Stimulated activated CD4-positive, alpha-beta T cell treated with anti-CD3 and anti-CD28 coated beads, TNF-alpha, amount 100 ng/mL, for 48 hours (primary cell): ENCODE measurements at regions not wholly inside any gene's neighbourhood (a gene's known extent, or its start where the extent isn't known, plus 50 kb on each side); places are given as distances from the start of the nearest gene placed in this dataset.

Experiments used
- DNase-seq, 3 donors: peaks; one replicate each; pipeline ENCODE4 v3.0.0-alpha.2; 2020; ENCODE audit warnings: low read depth in 3 of 3

DNA sequence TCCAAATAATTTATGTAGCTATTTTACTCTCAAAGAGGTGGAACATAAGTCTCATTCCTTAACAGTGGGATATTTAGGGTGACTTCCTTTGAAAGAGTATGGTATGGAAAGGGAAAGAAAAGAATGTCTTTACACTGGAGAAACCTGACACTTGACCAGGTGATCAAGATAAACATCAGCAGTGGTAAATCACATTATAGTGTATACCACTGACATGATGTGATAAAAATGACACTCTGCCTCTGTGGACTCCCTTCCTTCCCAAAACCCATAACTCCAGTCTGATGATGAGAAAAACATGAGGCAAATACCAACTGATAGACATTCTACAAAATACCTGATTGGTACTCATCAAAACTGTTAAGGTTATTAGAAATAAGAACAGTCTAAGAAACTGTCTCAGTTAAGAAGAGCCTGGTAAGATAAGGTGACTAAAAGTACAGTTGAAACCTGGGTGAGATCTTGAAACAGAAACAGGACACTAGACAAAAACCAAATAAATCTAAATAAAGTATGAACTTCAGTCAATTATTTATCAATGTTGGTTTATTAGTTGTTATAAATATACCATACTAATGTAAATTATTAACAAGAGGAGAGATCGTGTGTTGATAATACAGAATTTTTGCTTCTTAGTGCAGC is 144.2 kb upstream of the PCDH18 start:
- no peak for DNase-seq

DNA sequence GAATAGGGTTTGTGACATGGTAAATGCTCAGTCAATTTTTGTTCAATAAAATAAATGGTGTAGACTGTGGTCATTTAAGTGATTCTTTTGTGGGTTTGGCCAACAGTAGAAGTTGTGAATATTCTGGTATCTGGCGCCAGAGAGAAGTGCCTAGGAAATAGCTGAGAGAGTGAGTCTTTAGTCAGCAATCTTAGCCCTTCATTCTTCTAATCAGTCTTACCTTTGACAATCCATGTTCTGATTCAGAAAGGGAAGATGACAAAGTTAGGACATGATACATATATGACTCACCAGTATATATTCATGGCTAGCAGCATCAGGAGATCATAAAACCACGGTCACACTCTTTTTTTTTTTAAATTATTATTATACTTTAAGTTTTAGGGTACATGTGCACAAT is 141.8 kb upstream of the PCDH18 start:
- no peak for DNase-seq

DNA sequence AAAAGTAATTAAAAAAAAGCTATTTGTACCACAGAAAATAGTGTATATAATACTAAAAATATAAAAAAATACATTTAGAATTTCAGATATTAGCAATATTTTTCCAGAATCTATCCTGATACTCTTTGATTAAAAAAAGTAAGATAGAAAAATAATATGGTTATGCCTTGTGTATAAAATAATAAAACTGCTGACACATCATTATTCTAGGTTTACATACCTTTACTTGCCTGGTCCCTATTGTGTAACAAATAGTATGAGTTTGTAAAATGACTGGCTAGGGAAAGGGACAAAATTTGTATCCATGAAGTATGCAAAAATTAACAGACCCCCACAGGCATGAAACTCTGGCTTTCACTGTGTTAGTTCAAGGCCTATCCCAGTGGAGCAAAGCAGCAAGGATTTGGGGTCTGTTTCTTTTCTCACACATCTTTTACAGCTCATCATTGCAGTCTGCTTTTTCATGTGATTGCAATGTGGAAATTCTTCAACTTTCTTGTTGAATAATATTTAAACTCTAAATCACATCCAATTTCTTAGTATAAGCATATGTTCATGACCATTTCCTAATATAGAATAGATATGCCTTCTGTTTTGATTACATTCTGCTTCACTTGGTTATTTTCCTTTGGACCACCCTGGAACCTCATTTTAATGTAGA is 136.7 kb upstream of the PCDH18 start:
- no peak for DNase-seq

- DNase-seq = no peak
Observed at GRCh38 chr4:137664416-137664815, 132.1 kb upstream of the PCDH18 start.

DNA sequence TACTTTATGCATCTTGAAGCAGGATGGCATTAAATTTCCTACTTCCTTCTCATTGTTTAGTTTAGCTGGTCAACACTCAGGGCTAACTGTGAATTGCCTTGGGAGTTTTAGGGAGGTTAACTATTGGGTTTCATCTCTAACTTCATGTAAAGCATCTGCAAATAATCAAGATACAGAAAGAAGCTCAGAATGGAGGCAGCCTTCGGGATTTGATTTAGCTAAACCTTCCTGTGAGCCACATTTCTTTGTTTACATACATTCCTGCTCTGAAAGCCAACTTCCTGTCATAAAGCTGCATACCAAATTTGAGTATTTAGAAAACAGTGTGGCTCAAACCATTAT is 131.7 kb upstream of the PCDH18 start:
- DNase-seq = no peak

- DNase-seq = no peak
Observed at GRCh38 chr4:137663251-137664045, 131.2 kb upstream of the PCDH18 start.

GRCh38 chr4:137661693-137662092 is 129.4 kb upstream of the PCDH18 start:
- DNase-seq = no peak

DNA sequence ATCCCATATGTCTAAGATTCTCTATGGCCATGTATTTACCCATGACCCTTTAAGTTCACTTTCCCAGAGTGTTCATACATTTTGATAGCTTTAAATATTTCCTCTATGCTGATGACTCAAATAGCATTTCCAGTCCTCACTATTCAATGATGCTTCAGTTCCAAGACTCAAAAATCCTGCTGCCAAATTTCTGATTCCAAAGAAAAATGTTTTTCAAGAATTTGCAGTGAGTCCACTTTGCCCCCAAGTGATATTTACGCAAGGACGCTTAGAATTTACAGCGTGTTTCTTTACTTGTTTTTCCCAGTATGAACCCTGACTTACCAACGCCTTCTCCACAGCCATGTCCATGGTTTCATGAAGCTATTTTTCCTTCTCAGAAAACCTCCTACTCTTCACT is 127.9 kb upstream of the PCDH18 start:
- DNase-seq = no peak

DNA sequence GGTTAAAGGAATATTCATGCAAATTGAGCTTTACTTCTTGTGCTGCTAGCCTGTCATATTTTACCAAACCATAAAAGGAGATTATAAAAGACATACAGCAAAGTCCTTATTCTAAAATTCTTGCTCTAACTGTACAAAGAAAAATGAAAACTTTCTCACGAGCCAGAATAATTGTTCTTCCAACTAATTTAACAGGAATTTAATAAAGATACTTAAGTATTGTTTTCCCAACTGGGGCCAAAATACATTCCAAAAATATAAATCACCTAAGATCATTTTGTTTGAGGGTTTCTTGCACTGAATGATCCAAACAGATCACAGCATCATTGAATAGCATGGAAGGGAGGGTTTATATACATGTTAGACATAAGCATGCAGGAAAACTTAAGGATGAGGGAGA is 127.1 kb upstream of the PCDH18 start:
- no peak for DNase-seq

DNA sequence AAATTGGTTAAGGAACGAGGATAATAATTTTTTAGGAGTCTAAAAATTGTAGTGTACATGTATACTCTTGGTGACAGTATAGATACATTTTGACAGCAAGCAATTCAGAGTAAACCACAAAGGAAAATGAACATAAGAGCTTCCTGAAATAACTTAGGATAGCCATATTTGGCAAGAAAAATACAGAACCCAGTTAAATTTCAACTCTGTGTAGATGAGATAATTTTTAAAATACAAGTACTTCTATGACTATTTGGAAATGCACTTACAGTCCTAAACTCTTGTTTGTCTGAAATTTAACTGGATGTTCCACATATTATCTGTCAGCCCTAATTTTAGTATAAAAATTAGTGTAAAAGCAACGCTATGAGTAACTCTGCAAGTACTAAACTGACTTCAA is 124.4 kb upstream of the PCDH18 start:
- DNase-seq = no peak

DNA sequence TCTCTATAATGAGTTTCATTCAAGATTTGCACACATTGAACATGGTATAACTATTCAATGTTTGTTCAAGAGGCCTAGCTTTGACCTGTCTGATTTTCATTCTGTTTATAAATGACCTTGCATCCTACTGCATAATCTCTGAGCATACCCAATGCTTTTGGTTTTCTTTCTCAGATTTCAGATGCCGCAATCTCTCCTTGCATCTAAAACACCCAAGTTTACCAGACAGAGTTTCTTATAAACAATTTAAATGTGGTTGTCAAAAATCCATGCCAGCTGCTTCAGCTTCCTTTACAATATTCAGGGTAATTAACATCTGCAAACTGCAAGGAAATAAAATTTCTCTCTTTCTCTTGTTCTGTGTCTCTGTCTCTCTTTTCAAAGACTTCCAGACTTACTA is 123.0 kb upstream of the PCDH18 start:
- no peak for DNase-seq

- no peak for DNase-seq
Observed at GRCh38 chr4:137651128-137651527, 118.8 kb upstream of the PCDH18 start.

GRCh38 chr4:137649711-137650450 is 117.6 kb upstream of the PCDH18 start:
- DNase-seq = no peak

DNA sequence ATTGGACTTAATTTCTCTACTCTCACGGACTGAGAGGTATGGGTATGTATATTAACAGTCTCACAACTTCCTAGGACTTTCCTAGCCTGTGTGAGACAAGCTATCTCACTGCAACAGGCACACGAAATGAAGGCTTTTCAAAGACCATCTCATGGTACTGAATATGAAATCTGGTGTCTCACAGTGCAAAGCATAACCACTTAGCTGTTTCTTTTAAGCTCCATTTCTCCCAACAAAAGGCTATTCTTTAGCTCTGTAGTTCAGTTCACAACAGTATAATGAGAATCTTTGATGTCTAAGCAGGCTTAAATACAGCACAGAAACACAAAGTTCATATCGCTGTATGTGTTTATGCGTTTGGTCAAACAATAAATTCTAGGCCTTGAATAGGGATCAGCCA is 116.2 kb upstream of the PCDH18 start:
- DNase-seq = no peak

GRCh38 chr4:137647375-137647774 is 115.1 kb upstream of the PCDH18 start:
- DNase-seq = no peak

GRCh38 chr4:137644201-137644600 is 111.9 kb upstream of the PCDH18 start:
- DNase-seq = no peak

DNA sequence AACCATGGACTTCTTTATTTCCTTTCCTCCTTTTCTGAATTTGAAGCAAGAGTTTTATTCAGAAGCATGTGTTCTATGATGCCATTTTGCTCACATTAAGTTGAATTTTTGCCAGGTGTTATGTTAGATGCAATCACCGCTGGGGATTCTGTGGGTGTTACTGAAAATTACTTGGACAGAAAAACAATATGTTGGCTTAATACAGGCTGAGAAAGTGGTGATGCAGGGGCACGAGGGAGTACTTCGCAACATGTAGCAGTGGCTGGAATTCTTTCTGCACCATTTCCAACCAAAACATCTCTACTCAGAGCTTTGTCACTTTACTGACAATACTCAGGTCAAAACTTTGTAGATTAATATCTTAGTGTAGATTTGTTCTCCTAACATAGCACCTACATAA is 109.2 kb upstream of the PCDH18 start:
- DNase-seq = no peak

DNA sequence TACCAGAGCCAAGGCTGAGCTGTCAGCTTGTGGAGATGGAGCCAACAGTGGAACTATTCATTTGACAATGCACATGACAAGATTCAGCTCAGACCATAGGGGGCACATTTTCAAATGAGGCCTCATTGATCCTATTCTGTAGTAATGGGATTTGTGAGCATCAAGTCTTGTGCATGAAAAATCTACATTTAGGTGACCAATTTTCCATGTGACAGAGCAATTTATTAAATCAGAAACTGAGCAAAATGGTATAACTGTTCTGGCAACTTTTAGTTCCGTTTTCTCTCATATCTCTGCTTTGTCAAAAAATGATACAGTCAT is 108.5 kb upstream of the PCDH18 start:
- DNase-seq = no peak

DNA sequence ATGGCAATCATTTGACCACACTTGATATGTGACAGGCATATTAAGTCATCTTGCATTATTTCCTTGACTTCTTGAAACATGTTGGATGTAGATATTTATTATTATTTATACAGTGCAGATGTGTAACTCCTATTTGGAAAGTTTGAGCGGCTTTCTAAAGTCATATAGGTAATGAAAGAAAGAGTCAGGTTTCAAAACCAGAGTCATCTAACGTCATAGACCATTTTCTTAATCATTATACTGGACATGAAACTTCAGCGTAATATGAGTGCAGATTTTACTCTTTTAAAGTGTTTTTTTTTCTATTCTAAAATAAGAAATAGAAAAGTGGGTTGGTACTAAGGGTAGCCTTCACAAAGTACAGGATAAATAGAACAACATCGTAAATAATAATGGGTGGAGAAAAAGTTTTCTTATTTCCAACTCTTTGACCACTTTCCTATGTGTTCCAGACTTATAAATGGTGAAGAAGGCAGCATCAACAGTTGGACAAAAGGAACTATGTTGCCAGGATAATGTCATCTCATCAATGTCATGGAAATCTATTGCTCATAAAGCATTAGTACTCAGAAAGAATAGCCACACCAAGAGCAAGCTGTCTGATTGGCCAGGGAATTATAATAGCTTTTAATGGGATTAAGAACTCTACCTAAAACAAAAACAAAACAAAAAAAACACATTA is 108.0 kb upstream of the PCDH18 start:
- DNase-seq = no peak

GRCh38 chr4:137638934-137639333 is 106.6 kb upstream of the PCDH18 start:
- no peak for DNase-seq

GRCh38 chr4:137635601-137636000 is 103.3 kb upstream of the PCDH18 start:
- DNase-seq = no peak

DNA sequence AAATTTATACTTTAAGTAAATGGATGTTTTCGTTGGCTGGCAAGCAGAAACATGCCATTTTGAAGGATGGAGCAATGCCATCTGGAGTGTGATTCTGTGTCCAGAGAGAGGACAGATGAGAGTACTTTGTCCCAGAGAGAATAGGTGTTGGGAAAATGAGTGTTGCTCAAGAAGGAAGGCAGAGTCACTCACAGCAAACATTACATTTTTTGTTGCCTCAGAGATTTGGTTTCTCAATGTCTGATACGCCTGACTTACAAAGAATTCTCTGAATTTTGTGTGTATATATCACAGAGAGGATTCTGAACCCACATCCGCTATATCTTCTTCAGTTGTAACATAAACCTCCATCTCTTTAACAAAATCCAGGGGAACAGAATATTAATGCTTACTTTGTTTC is 102.8 kb upstream of the PCDH18 start:
- DNase-seq = no peak
